Progenitor cell of endocrine pancreas (in vitro differentiated cells): ENCODE measurements at regions not wholly inside any gene's neighbourhood (a gene's known extent, or its start where the extent isn't known, plus 50 kb on each side); places are given as distances from the start of the nearest gene placed in this dataset.

Experiments
- DNase-seq: peaks from one replicate; pipeline ENCODE4 v3.0.0; 2021; ENCODE audit warnings: low spot score; ENCODE audit not compliant: unreplicated experiment
- H3K27ac Mint-ChIP-seq: 2 replicates; pipeline ENCODE4 v1.8.0; 2021; ENCODE audit warnings: mild to moderate bottlenecking, moderate library complexity, mixed read lengths
- H3K27me3 Mint-ChIP-seq: 2 replicates; pipeline ENCODE4 v1.8.0; 2021; ENCODE audit warnings: mixed read lengths
- H3K36me3 Mint-ChIP-seq: 2 replicates; pipeline ENCODE4 v1.8.0; 2022; ENCODE audit warnings: mixed read lengths; ENCODE audit not compliant: insufficient read depth
- H3K4me1 Mint-ChIP-seq: 2 replicates; pipeline ENCODE4 v1.8.0; 2021; ENCODE audit warnings: low read depth, mixed read lengths
- H3K4me3 Mint-ChIP-seq: 2 replicates; pipeline ENCODE4 v1.8.0; 2021; ENCODE audit warnings: low read depth, mild to moderate bottlenecking, moderate library complexity, mixed read lengths
- H3K9me3 Mint-ChIP-seq: 2 replicates; pipeline ENCODE4 v1.8.0; 2021; ENCODE audit warnings: low read depth, mixed read lengths
- TF ChIP-seq, protein P1 (sequence below): fragments of 200-600 bp; sonication (generic); IDR thresholded peaks from one replicate; pipeline ENCODE4 v1.5.0; 2021; ENCODE audit warnings: antibody characterized with exemption, mild to moderate bottlenecking; ENCODE audit not compliant: unreplicated experiment

DNA sequence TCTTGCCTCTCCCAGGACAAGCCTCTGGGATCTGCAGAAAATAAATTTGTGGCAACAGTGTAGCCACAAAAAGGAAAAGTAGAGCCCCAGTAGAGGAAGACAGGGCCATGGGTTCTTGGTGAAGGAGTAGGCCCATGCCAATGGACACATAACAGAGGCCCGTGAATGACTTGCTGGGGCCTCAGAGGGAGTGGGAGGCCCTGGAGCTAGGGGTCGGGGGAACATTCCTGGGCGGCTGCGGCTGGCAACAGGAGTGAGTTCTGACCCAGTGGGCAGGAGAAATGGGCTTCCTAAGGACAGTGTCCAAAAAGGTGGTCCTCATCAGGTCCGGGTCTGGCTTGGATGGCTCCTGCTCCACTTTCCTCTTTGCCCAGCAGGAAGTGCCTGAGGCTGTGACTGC, 260.0 kb downstream of the CCSER2 start:
- Mint-ChIP-seq H3K4me3 (no peak overlapping the region), H3K36me3 (no peaks in the 10 kb centered on the region), H3K9me3 (no peaks in the 10 kb centered on the region), H3K27me3 (peaks cover 8% of the 10 kb centered on the region), H3K4me1 (peaks cover 13% of the 10 kb centered on the region), H3K27ac (no peak overlapping the region)
- DNase-seq, result no peak
- TF ChIP-seq, protein P1, sequence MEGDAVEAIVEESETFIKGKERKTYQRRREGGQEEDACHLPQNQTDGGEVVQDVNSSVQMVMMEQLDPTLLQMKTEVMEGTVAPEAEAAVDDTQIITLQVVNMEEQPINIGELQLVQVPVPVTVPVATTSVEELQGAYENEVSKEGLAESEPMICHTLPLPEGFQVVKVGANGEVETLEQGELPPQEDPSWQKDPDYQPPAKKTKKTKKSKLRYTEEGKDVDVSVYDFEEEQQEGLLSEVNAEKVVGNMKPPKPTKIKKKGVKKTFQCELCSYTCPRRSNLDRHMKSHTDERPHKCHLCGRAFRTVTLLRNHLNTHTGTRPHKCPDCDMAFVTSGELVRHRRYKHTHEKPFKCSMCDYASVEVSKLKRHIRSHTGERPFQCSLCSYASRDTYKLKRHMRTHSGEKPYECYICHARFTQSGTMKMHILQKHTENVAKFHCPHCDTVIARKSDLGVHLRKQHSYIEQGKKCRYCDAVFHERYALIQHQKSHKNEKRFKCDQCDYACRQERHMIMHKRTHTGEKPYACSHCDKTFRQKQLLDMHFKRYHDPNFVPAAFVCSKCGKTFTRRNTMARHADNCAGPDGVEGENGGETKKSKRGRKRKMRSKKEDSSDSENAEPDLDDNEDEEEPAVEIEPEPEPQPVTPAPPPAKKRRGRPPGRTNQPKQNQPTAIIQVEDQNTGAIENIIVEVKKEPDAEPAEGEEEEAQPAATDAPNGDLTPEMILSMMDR, result no peak

DNA sequence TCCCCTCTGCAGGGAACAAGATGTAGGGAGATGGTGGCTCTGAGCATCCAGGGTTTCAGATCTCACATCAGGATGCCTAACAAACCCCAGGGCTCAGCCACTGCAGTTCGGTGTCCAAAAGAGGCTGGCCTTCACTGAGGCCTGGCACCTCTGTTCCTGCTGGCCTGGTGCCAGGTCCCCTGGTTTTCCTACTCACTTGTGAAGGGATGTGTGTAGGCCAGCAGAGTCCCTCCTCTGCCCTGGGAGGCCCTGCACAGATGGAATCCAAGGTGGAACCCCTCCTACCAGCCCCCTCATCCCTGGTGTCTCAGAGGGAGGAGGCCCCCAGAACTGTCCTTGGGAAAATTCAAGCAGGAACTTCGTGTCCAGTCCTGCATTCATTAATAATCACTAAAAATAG, 260.6 kb downstream of the CCSER2 start:
- Mint-ChIP-seq H3K4me1 (peaks cover 13% of the 10 kb centered on the region), H3K27me3 (peaks cover 8% of the 10 kb centered on the region), H3K36me3 (no peaks in the 10 kb centered on the region), H3K27ac (no peak overlapping the region), H3K4me3 (no peak overlapping the region), H3K9me3 (no peaks in the 10 kb centered on the region)
- DNase-seq, result no peak
- TF ChIP-seq, protein P1, result no peak

DNA sequence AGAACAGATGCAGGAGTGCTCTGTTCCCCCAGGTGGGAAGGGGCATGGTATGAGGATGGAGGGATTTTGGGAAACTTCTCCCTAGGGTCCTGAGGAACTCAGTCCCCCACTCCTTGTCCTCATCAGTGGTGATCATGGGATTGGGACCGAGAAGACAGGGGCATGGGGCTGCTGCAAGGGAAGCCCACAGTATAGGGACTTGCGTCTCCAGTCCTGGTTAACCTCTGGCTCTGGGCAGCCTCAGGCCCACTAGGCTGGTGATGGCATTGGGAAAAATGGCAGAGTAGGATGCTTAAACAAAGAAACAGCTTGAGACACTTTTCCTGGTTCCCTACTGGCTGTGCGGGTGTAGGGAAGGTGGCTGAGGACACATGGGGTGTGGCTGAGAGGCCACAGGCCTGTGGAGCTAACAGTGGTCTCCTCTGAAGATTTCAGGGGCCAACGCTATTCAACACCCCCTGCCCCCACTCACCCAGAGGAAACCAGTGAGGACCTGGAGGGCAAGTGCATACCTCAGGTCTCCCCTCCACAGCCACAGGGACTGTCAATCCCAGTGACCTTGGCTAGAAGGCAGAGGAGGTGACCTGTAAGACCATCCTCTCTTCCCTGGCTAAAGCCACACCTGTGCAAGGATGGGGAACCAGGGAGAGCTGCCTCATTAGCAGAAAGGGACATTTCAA, 261.3 kb downstream of the CCSER2 start:
- H3K4me3 Mint-ChIP-seq, result no peak overlapping the region
- no peak overlapping the region for H3K27ac Mint-ChIP-seq
- H3K9me3 Mint-ChIP-seq, result no peaks in the 10 kb centered on the region

DNA sequence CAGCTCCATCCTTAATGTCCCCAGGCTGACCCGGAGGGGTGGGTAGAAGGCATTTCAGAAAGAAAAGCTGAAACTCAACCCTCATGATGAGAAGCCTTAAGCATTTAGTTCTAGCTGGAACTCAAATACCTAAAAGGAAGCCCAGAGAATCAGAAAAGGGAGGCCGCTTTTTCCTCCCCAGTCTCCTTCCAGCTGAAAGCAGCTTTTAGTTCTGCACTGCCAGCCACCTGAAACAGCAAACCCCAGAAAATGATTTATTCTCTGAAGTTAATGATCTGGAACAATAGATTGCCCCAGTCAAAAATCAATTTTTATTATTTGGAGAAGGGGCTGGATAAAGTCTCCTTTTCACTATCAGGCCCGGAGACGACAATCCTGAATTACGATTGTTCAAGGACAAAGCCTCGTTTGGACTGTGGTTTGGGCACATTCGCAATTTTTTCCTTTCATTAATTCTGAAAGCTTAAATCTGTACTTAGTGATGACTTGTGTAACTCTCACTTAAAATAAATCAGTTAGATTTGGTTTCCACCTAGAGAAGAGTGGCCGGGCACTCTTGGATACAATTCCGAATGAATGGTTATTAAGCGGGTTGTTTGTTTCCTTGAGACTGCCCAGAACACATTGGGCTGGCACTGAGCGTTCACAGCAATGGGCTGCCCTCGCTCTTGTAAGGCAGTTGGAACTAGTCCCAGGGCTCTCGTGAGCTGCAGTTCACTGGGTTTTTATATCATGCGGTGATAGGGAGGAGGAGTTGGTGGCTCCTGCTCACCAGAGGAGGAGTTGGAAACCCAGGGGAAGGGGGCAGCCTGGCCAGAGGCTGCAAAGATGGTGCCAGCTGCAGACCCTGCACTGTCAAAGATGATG, 262.2 kb downstream of the CCSER2 start:
- no peak for DNase-seq
- Mint-ChIP-seq H3K4me1 (peaks cover 13% of the 10 kb centered on the region), H3K27me3 (peaks cover 11% of the 10 kb centered on the region), H3K36me3 (no peaks in the 10 kb centered on the region), H3K4me3 (no peak overlapping the region), H3K27ac (no peak overlapping the region), H3K9me3 (no peaks in the 10 kb centered on the region)
- TF ChIP-seq, protein P1, result no peak

More for the DNA sequence above, 261.3 kb downstream of the CCSER2 start:
- DNase-seq, result no peak
- Mint-ChIP-seq H3K36me3 (no peaks in the 10 kb centered on the region), H3K4me1 (peaks cover 13% of the 10 kb centered on the region), H3K27me3 (peaks cover 8% of the 10 kb centered on the region)
- TF ChIP-seq, protein P1, result no peak

DNA sequence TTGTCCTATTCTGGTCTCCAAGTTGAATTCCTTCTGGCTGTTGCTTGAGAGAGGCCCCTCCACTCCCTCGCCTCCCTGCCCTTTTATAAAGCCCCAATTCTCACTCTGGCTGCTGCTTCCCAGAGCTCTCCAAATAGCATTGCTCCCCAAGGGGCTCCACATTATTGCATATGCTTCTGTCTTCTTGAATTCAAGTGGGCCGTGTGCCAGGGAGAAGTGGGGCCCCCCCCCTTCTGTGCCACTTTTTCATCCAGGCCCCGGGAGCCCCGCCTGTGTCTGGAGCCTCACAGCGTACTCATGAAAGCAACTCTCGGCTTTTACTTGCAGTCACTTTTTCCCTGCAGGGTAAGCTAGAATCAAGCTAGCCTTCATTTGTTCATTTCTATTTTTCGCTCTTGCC, 265.1 kb downstream of the CCSER2 start:
- no peak overlapping the region for H3K27ac Mint-ChIP-seq
- peaks cover 13% of the 10 kb centered on the region for H3K4me1 Mint-ChIP-seq
- peaks cover 6% of the 10 kb centered on the region for H3K9me3 Mint-ChIP-seq
- peaks cover 12% of the 10 kb centered on the region for H3K27me3 Mint-ChIP-seq
- TF ChIP-seq, protein P1, result no peak
- no peak overlapping the region for H3K4me3 Mint-ChIP-seq
- no peaks in the 10 kb centered on the region for H3K36me3 Mint-ChIP-seq
- DNase-seq, result no peak
